Stimulated activated CD4-positive, alpha-beta T cell treated with anti-CD3 and anti-CD28 coated beads, Interleukin-15, amount 100 ng/mL, for 48 hours (primary cell): ENCODE measurements at regions not wholly inside any gene's neighbourhood (a gene's known extent, or its start where the extent isn't known, plus 50 kb on each side); places are given as distances from the start of the nearest gene placed in this dataset.

Source experiments
- DNase-seq, 2 donors: peaks; one replicate each; pipeline ENCODE4 v3.0.0-alpha.2; 2020; ENCODE audit warnings: low read depth in 2 of 2

DNA sequence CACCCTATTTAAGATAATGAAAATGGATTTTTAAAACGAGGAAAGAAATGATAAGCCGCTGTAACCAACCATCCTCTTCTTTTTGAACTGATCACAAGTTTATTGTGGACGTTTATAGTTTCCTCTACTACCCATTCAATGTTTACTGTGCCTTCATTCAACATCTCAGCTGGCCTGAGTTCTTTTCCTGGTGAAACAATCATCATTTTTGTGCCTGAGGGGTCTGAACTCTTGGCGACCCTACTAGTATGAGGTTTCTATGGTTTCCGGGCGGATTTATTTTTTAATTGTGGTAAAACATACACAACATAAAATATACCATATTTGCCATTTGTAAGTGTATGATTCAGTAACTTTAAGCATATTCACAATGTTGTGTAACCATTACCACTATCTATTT is 100.7 kb downstream of the SPRY1 start:
- DNase-seq: no peak

DNA sequence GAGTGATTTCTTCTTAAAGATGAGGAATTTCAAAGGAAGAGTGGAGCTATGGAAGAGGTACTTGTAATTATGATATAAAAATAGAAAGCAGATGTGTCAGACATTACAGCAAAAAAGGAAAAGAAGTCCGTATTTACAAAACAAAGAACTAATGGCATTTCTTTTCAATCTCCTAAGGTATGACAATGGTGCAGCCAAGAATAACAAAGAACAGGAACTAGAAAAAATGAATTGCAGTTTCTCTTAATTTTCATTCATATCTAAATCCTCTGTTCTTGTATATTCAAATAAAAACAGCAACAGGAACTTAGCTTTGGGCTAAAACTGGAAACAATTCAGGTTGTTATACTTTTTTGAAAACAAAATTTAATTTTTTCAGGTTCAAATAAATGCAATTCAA is 105.1 kb downstream of the SPRY1 start:
- no peak for DNase-seq

DNA sequence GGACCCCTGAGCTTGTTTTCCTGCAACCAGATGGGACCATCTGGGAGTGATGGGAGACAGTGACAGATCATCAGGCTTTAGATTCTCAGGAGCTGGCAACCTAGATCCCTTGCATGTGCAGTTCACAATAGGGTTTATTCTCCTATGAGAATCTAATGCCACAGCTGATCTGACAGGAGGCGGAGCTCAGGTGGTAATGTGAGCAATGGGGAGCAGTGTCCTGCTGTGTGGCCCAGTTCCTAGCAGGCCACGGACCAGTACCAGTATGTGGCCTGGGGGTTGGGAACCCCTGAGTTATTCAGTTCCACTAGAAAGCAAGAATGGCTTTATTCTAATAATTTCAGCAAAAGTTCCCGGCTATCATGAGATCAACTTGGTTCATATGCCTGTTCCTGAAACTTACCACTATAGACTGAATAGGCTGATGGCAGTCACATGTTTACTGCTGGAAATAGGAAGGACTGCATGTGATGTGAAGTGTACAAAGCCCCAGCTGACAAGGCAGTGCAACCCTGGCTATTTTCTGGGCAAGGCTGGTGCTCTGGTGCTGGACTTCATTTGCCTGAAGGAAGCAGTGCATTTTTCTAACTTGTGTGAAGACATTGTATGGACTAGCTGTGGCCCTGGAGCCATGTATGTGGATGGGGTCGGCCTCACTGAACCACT is 107.2 kb downstream of the SPRY1 start:
- no peak for DNase-seq

DNA sequence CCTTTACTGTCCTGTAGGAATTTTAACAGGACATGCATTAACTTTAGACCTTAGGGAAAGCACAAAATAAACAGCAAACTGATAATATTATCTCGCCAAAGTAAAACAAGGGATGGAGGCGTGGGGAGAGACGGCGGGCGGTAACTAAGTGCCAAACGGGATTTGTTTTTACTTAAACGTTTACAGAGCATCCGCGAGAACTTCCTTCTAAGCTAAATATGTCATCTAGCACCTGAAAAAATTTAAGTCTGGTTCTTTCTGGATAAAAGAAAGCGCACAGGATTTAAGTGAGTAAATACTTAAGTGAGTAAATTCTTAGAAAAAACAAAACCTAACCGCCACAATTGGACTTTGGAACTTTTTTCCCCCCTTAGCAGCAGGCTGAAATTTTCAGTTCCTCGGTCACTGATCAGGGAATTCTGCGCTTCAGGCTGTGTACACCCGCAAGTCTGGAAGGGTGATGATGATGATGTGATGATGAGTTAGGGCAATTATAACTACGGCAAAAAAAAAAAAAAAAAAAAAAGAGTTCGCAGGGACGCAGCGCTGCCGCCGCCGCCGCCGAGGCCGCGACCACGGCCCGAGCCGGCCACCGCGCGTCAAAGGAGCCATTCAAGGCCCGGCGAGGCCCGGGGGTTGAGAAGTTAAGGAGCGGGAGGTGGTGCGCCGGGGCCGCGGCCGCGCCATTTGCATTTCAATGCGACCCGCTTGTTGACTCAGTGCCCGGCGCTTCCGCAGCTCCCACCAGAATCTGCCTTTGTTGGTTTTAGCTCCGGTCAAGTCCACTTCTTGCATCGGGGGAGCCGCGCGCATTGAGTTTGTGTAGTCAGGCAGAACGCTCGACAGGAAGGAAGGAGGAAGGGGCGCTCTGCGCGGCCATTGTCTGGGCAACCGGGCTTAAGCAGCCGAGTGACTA is 108.8 kb downstream of the SPRY1 start:
- no peak for DNase-seq

DNA sequence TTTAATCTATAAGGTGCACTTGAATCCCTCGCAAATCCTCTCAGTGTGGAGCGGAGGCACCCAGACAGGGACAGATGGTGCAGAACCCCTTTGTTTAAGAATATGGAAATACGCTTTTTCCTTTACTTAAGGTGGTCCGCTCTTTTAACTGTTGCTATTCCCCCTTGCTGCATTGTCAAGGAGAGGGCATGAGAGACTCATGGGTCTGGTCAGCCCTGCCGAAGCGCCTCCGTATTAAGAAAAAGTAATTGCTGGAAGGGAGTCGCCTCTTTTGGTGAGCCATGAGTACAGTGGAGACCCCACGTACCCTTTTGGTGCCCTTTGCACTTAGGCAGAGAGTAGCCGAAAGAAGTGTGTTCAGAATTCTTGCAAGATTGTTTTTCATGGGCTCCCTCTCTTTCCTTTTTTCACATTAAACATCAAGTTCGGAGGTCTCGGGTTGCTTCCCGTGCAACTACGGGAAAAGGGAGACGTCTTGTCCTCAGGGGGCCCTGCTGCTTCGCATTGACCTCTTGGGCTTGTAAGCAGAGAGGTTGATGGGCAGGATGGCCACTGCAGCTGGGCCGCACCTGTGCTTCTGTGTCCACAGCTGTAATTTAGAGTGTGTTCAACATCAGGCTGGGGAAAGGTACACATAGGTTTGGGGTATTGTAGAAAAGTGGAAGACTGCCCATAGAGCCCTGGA is 109.6 kb downstream of the SPRY1 start:
- no peak for DNase-seq

DNA sequence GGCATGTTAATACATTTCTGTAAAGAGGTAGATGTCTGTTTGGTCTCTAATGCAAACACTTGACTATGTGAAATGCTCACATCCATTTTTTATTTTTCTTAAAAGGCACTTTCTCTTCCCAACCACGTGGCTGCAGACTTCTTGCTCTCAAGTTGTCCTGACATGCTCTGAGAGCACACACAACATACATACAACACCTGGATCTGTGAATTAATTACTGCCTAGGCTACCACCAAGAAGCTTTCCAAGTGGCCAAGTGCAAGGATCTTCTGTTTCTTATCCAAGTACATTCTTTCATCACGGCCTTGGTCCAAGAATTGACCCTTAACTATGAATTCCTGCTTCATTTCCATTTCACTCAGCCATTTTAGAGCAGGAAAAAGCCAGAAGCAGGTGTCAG is 110.8 kb downstream of the SPRY1 start:
- DNase-seq: no peak

DNA sequence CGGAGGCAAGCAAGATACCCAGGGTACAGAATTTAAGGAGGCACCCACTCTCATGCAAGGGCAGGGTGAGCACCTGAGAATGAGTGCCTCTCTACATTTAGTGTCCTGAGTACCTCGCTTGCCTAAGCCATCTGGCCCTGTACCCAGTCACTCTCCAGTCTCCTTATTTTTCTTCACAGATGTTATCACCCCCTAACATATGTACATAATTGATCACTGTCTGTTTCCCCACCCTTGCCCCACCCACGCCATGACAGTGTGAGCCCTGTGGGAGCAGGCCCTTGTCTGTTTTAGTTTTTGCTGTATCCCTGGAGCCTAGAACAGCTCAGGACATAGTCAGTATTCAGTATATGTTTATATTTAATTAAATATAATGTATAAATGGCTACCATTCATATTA is 113.6 kb downstream of the SPRY1 start:
- DNase-seq: no peak

DNA sequence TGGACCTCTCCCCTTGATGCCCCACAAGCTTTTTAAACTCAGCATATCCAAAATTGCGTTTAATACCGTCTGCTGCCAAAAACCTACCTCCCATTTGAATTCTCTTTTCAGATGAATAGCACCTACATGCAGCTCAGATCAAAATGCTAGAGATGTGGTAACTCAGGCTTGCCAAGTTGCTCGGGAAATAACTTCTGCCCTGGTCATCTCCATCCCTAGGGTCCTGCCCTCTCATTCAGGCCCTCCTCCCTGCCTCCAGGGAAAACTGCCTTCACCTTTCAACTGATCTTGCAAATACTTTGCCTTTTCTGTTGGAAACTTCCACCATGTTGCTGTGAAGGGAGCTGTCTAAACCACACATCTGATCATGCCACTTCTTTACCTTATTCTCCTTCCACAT is 114.1 kb downstream of the SPRY1 start:
- DNase-seq: no peak

DNA sequence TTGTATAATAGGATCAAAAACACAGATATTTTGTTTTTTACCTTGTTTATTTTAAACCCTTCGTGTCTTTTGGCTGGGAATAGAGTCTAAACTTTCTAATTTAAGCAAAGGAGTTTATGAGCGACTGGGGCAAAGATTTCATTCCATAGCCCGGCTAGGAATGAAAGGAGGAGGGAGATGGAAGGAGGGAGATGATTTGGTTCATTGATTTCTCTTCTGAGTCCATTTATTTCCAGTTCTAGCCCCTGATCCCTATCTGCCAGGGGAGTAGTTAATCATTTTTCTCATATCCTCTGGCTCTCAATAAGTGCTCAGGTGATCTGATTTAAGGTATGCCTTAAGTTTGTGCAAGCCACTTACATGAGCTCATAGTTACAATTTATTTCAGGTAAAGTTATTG is 120.0 kb downstream of the SPRY1 start:
- no peak for DNase-seq

DNA sequence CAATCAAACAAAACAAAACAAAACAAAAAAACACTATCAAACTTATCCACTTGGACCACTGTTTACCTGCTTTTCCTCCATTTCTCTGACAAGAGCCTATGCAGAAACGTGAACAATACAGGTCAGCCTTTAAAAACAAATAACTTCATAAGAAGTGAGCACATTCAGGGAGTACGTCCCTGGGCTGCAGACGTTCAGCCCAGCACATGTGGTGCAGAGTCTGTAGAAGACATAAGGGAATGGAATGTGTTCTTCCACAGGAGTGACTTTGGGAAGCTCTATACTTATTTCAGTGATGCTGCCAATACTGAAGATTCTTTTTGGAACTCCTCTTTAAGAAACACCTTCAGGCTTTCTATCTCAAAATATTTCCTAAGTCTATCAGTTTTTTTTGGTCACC is 120.6 kb downstream of the SPRY1 start:
- no peak for DNase-seq

DNA sequence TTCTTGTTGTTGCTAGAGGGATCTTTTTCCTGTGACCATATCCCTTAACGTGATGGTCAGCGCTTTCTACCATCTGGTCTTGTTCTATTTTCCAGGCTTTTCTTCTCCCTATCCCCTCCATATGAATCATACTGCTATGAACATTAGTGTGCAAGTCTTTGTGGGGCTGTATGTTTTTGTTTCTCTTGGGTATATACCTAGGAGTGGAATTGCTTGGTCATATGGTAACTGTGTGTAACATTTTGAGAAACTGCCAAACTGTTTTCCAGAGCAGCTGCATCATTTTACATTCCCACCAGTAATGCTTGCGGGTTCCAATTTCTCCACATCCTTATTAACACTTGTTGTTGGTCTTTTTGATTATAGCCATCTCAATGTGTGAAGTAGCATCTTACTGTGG is 121.4 kb downstream of the SPRY1 start:
- no peak for DNase-seq

DNA sequence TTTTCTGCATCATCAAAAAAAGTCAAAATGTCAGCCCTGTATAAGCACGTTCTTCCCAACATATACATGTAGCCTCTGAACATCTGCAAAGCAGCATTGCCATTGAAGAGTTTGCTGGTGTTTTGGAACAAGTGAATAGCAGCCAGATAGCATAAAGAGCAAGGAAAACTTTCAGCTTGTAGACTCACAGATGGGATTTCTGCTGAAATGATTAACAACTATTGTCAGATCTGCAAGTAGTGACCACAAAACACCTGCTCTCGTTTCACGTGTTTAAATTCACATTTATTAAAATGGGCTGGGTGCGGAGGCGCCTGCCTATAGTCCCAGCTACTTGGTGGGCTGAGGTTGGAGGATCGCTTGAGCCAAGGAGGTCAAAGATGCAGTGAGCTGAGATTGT is 123.7 kb downstream of the SPRY1 start:
- DNase-seq: no peak

DNA sequence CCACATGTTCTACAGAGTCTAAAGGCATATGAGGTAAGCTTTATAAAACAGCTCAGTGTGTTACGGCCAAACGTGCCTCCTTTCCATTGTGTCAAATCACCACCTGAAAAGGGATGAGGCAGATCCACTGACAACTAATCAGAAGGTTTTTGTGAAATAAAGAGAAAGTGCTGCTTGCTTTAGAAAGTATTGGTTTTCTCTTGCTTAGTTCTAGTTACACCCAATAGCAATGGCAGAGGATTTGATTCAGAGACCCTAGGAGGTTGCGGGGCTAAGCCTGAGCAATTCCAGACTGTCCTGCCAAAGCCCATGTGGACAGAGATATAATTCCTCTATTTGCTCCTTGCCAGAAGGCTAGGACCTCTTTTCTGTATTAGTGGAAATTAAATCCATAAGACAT is 125.5 kb downstream of the SPRY1 start:
- no peak for DNase-seq

DNA sequence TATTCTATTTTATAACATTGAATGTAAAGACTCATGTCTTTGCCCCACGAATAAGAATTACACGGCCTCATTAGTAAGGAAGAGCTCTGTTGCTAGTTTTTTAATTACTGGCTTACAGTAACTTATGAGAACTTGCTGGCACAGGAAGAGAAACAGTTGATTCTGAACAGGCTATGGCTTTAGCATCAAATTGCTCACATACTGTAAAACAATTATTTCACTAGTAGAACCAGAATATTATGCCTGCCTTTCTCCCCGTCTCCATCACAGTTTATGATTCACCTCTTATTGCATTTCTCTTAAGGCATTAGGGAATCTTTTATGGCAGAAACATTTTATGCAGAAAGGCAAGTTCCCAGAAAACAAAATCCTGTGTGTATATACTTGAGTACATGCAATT is 126.1 kb downstream of the SPRY1 start:
- no peak for DNase-seq

DNA sequence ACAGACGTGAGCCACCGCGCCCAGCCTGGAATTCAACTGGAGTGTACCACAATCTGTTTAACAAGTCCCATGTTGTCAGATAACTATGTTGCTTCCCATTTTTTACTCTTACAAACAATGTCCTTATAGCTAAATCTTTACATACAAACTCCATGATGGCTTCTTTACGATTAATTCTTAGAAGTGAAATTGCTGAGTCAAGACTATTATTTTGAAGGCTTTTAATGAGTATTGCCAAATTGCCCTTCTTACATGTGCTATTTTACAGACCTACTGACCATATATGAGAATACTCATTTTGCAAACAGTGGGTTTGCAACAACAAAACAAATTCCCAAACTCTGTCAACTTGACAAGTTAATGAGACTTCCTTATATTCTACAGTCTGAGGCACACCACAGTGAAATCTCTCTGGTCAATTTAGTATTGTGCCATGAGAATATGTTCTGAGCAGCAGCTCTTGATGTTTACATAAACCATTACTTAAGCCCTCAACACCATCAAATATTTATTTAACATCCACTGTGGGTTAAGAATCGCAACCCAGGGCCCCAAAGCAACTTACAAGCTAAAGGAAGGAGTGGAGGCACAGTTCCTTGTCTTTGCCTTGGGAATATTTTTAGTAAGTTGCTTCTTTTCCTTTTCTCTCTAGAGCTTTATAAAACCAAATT is 128.5 kb downstream of the SPRY1 start:
- no peak for DNase-seq

DNA sequence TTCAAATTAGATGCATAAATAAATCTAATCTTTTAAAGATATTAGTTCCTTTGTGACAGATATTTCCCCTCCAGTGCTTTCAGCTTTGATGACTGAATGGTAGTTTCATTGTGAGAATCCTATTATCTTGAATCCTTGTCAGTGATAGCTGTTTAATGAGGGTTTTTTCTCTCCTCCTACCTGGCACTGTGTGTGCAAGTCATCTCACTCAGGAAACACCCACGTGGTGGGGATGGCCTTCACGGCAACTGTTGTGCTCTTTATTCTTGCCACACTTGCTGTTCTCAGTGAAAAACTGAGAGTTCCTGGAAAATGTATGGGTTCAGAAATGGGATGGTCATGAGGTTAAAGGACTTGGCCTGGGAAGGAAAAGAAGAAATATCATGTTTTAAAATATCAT is 129.9 kb downstream of the SPRY1 start:
- DNase-seq: no peak

DNA sequence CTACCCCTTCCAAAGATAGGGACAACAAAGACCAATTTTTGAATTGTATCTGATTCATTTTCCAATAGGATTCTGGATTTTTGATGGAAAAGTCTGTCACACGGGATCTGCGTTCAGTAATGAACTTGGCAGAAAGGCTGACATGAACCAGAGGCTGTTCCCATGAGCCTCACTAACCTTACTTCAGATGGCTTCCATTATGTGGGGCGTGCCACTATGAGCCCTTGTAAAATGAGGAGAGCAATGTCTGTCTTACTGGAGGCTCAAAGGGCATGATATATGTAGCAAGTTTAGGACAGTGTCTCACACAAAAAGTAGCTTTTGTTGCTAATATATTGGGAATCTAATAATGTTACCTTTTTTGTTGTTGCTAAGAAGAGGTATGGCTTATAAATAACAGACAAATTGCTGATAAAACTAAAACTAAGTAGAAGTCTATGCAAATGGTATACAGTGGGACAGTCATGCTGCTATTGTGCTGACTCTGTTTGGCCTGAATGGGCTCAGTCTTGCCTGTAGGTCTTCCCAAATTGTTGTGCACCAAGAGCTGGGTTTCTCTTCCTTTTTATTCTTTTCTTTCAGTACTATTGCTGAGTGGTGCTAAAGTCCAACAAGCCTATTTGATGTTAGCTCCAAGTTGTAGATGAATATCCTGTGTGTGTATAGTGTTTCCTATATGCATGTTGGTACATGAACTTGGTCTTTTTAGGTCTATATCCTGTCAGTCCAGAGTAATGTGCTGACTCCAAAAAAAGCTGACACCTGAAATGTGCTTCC is 132.1 kb downstream of the SPRY1 start:
- DNase-seq: no peak

DNA sequence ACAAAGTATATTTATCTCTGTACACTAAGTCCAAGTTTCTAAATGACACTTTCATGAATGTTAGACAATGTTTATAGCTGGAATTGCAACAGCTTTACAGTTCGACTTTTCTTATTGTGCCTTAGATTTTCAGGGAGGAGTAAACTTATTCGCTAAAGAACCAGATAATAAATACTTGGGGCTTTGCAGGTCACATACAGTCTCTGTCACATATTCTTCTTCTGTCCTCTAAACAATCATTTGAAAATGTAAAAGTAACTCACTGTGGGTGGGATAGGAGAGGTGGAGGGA is 132.6 kb downstream of the SPRY1 start:
- no peak for DNase-seq

DNA sequence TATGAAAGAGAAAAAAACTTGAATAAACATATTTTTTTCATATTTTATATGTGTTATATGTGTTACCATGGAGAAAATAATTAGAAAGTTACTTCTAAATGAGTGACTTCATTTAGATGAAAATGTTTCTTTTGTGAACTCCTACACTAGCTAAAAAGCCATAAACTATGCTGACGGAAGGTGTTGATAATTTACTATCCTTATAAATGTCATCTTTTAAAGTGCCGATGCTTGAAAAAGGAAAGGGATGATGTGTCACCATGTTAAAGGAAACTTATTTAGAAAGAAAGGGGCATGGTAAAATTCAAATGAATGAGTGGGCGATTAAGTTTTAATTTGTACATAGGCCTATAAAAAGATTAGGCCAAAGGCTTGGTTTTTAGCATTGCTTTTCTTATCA is 133.8 kb downstream of the SPRY1 start:
- no peak for DNase-seq

DNA sequence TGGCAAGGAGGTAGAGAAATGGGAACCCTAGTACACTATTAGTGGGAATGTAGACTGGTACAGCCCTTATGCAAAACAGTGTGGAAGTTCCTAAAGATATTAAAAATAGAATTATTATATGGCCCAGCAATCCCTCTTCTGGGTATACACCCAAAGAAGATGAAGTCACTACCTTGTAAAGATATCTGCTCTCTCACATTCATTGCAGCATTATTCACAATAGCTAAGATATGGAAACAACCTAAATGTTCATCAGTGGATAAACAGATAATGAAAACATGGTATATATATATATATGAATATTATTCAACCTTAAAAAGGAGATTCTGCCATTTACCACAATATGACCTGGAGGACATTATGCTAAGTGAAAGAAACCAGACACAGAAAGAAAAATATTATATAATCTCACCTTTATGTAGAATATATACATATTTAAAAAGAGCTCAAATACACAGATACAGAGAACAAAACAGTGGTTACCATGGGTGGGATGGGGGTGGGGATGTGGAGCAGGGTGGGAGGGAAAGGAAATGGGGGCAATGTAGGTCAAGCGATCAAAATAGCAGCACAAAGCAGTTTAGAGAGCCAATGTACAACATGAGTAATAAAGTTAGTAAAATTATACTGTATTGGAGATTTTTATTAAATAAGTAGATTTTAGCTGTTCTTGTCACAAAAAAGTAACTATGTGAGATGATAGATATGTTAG is 138.6 kb downstream of the SPRY1 start:
- no peak for DNase-seq

DNA sequence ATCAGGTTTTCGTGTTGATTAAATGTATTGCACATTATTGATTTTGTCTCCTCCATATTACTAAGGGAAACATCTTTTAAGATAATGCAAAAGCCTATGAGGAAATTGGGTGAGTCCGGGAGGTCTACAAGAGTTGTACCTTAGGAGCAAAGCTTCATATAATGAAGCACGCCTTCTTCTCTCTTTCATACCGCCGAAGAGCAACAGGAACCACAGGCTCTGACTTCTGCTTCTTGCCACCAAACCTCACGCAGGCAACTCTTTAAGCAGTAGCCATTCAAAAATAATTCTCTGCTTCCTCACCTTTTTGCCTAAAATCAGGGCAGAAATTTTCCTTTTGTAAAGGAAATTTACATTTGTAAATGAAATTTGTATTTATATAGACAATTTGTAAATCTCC is 139.6 kb downstream of the SPRY1 start:
- no peak for DNase-seq
